DOHH2 (cell line): ENCODE measurements at regions not wholly inside any gene's neighbourhood (a gene's known extent, or its start where the extent isn't known, plus 50 kb on each side); places are given as distances from the start of the nearest gene placed in this dataset.

Experiments
- CTCF ChIP-seq: fragments of 200-600 bp; sonication (generic); IDR thresholded peaks from one replicate; pipeline ENCODE4 v1.5.1; 2014; ENCODE audit warnings: antibody characterized with exemption, mild to moderate bottlenecking, low read depth, low read length; ENCODE audit not compliant: poor library complexity, severe bottlenecking
- EZH2phosphoT487 ChIP-seq: fragments of 200-600 bp; sonication (generic); IDR thresholded peaks from 2 replicates; pipeline ENCODE4 v1.6.1; 2017; ENCODE audit warnings: borderline replicate concordance, mild to moderate bottlenecking, antibody characterized with exemption, low read length, moderate library complexity, mixed read lengths

GRCh38 chr2:239596253-239596652 is 195.4 kb upstream of the HDAC4 start:
- TF ChIP-seq CTCF (no peak), EZH2phosphoT487 (no peak)
